Neural cell (in vitro differentiated cells): ENCODE measurements at regions not wholly inside any gene's neighbourhood (a gene's known extent, or its start where the extent isn't known, plus 50 kb on each side); places are given as distances from the start of the nearest gene placed in this dataset.

Source experiments
- EZH2 ChIP-seq: fragments of 200-600, 300-800 bp; shearing (Covaris generic), sonication (generic); IDR thresholded peaks from 2 replicates; pipeline ENCODE4 v1.6.1; 2014; ENCODE audit warnings: antibody characterized with exemption, low read length, borderline replicate concordance, mild to moderate bottlenecking; ENCODE audit not compliant: insufficient read depth, poor library complexity, severe bottlenecking
- POLR2AphosphoS5 ChIP-seq: IDR thresholded peaks from 2 replicates; pipeline ENCODE4 v1.6.1; 2012
- TAF1 ChIP-seq: IDR thresholded peaks from 2 replicates; pipeline ENCODE4 v1.6.1; 2012; ENCODE audit warnings: low read depth
- TF ChIP-seq, protein P1 (sequence below): fragments of 450-650 bp; IDR thresholded peaks from 2 replicates; pipeline ENCODE4 v1.5.1; 2014; ENCODE audit warnings: antibody characterized with exemption, mild to moderate bottlenecking, moderate library complexity; ENCODE audit not compliant: poor library complexity, severe bottlenecking

DNA sequence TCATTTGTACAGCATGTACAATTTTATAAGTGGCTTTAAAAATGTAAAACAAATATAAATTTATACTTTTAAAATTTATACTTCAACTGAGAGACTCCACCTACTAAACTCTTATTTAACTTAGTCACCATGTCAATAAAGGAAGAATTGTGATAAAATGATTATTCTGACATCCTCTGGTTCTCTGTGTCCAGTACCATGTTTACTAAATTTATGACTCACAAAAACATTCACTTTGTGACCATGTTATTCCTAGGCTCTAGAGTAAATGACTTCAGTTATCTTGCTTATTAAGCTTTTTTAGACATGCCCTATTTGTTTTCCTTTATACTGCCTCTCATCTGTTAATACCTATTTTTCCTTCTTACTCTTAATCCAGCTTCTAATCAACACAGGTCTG is 959.6 kb upstream of the SLC39A10 start:
- TF ChIP-seq POLR2AphosphoS5 = no peak
- TF ChIP-seq EZH2 = no peak
- TF ChIP-seq, protein P1, sequence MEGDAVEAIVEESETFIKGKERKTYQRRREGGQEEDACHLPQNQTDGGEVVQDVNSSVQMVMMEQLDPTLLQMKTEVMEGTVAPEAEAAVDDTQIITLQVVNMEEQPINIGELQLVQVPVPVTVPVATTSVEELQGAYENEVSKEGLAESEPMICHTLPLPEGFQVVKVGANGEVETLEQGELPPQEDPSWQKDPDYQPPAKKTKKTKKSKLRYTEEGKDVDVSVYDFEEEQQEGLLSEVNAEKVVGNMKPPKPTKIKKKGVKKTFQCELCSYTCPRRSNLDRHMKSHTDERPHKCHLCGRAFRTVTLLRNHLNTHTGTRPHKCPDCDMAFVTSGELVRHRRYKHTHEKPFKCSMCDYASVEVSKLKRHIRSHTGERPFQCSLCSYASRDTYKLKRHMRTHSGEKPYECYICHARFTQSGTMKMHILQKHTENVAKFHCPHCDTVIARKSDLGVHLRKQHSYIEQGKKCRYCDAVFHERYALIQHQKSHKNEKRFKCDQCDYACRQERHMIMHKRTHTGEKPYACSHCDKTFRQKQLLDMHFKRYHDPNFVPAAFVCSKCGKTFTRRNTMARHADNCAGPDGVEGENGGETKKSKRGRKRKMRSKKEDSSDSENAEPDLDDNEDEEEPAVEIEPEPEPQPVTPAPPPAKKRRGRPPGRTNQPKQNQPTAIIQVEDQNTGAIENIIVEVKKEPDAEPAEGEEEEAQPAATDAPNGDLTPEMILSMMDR = no peak
- no peak for TF ChIP-seq TAF1
